ENCODE measurements at regions not wholly inside any gene's neighbourhood (a gene's known extent, or its start where the extent isn't known, plus 50 kb on each side); places are given as distances from the start of the nearest gene placed in this dataset.

DNA sequence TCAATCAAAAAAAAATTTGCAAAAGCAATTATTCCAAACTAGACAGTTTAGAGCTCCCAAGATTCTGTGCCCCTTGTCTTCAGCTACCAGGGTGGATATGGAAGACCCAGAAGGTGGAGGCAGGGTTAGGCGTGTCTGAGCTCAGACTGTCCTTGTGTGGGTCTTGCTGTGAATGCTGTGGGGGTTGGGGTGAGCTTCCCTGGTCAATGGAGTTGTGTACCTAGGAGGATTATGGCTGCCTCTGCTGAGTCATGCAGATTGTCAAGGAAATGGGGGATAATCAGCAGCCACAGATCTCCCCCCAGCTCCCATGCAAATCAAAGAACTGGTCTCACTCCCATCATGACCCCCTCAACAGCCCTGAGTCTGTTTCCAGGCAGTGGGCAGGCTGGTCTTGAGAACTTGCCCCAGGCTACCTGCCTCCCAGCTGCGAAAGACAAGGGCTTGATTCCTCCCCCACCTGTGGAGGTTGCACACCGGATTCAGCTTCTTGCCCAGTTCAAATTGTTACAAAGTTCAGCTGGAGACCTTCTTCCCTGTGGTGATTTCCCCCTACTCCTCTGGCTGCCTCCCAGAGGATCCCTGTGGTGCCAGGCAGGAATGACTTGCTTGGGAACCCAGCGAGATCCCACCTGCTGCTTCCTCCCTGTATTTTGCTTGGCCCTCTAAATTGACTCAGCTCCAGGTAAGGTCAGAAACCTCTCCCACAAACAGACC lies 77.0 kb downstream of the RAD51AP2 start:
- POLR2A ChIA-PET, result no interaction called here

DNA sequence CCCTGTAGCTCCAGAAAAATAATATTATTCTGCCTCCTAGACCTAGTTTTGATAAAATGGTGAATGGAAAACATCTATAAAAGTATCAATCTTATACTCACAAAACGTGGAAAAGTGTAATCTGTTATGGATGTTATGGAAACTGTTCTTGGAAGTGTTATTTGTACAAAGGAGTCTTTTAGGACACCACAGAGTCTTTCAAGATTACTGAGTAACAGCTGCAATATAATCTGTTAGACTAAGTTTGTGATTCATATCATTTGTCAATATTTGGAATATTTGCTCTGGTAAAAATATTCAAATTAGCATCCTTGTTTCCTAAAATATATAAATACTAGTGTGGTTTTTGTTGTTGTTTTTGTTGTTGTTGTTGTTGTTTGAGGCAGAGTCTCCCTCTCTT lies 87.9 kb downstream of the RAD51AP2 start:
- no peak for DNase-seq (ENCODE audit: low read depth)
- TF ChIP-seq, protein P1, sequence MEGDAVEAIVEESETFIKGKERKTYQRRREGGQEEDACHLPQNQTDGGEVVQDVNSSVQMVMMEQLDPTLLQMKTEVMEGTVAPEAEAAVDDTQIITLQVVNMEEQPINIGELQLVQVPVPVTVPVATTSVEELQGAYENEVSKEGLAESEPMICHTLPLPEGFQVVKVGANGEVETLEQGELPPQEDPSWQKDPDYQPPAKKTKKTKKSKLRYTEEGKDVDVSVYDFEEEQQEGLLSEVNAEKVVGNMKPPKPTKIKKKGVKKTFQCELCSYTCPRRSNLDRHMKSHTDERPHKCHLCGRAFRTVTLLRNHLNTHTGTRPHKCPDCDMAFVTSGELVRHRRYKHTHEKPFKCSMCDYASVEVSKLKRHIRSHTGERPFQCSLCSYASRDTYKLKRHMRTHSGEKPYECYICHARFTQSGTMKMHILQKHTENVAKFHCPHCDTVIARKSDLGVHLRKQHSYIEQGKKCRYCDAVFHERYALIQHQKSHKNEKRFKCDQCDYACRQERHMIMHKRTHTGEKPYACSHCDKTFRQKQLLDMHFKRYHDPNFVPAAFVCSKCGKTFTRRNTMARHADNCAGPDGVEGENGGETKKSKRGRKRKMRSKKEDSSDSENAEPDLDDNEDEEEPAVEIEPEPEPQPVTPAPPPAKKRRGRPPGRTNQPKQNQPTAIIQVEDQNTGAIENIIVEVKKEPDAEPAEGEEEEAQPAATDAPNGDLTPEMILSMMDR (IDR thresholded peaks at IDR 0.05; ENCODE audit: insufficient read depth, low read depth, low read length), result no peak
- CTCF ChIA-PET, result no interaction called here
- Histone ChIP-seq H3K36me3 (ENCODE audit: control insufficient read depth, insufficient read depth, low read length) (no peaks in the 10 kb centered on the region), H3K4me3 (ENCODE audit: low read depth, low read length) (no peak overlapping the region), H3K27me3 (ENCODE audit: control insufficient read depth, insufficient read depth, low read length) (no peaks in the 10 kb centered on the region)
- POLR2A ChIA-PET, result interaction anchor here (0.9 kb wide), 1 partner anchor 14 kb away, joined by 3 read pairs; no protein-coding TSS in a partner anchor

More for the DNA sequence above, 77.0 kb downstream of the RAD51AP2 start:
- TF ChIP-seq, protein P1 (IDR thresholded peaks at IDR 0.05; ENCODE audit: insufficient read depth, low read depth, low read length), result no peak
- Histone ChIP-seq H3K4me3 (ENCODE audit: low read depth, low read length) (no peak overlapping the region), H3K27me3 (ENCODE audit: control insufficient read depth, insufficient read depth, low read length) (no peaks in the 10 kb centered on the region), H3K36me3 (ENCODE audit: control insufficient read depth, insufficient read depth, low read length) (no peaks in the 10 kb centered on the region)
- CTCF ChIA-PET, result no interaction called here
- DNase-seq (ENCODE audit: low read depth), result no peak

DNA sequence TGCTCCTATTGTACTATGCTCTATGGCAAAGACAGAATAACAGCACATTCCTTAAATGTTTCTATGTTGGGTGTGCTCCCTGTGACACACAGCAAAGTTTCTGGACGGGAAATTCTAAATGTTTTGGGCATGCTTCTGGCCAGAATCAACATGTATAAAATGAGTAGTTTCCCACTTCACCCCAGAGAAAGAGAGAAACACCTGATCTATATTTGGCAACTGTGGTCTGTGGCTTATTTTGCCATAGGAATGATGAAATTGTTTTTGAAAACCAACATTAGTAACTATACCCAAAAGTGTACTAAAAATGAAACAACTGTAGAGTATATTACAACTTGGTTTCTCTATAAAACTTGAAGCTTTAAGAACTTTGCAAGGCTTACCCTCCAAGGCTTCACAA lies 89.1 kb downstream of the RAD51AP2 start:
- ChIA-PET CTCF (no interaction called here), POLR2A (interaction anchor here (0.9 kb wide), 1 partner anchor 12 kb away, joined by 3 read pairs; no protein-coding TSS in a partner anchor)
- Histone ChIP-seq H3K27me3 (ENCODE audit: control insufficient read depth, insufficient read depth, low read length) (no peaks in the 10 kb centered on the region), H3K4me3 (ENCODE audit: low read depth, low read length) (no peak overlapping the region), H3K36me3 (ENCODE audit: control insufficient read depth, insufficient read depth, low read length) (no peaks in the 10 kb centered on the region)
- TF ChIP-seq, protein P1 (IDR thresholded peaks at IDR 0.05; ENCODE audit: insufficient read depth, low read depth, low read length), result no peak
- no peak for DNase-seq (ENCODE audit: low read depth)

DNA sequence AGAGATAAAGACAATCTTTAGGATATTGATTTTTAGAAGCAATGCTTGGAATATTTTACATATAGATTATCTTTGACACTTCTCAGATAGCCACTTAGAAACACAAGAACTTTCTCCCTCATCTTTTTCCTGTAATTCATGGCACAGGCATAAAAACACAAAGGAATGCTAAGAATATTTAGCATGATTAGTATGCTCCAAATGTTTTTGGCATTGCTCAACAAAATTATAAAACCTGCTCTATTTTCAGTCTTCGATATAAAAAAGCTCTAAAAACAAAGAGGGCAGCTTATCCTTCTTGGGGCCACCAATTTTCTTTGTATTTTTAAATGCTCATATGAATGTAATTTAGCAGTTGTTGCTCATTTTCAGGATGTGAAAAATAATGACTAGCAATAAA lies 90.8 kb downstream of the RAD51AP2 start:
- DNase-seq (ENCODE audit: low read depth), result no peak
- Histone ChIP-seq H3K36me3 (ENCODE audit: control insufficient read depth, insufficient read depth, low read length) (no peaks in the 10 kb centered on the region), H3K4me3 (ENCODE audit: low read depth, low read length) (no peak overlapping the region), H3K27me3 (ENCODE audit: control insufficient read depth, insufficient read depth, low read length) (no peaks in the 10 kb centered on the region)
- ChIA-PET POLR2A (no interaction called here), CTCF (no interaction called here)
- TF ChIP-seq, protein P1 (IDR thresholded peaks at IDR 0.05; ENCODE audit: insufficient read depth, low read depth, low read length), result no peak

DNA sequence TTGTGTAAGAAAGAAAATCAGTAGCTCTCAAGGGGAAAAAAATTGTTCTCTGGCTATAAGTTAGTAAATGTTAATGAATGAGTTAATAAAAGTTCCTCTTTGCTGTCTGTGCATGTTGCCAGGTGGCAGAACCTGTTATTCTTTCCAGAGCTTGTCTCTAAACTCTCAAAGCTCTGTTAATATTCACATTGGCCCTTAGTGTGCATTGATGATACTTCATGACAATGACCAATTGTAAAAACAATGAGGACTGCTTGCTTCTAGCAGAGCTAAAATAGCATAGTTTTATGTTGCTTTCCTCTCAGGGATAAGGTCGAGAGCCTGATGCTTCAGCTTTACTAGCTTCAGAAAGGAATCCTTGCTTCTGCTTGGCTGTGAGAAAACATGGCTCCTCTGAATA lies 91.5 kb downstream of the RAD51AP2 start:
- ChIA-PET CTCF (interaction anchor here (0.6 kb wide), 1 partner anchor 47 kb away, joined by 3 read pairs; no protein-coding TSS in a partner anchor), POLR2A (no interaction called here)
- Histone ChIP-seq H3K36me3 (ENCODE audit: control insufficient read depth, insufficient read depth, low read length) (no peaks in the 10 kb centered on the region), H3K27me3 (ENCODE audit: control insufficient read depth, insufficient read depth, low read length) (no peaks in the 10 kb centered on the region), H3K4me3 (ENCODE audit: low read depth, low read length) (no peak overlapping the region)
- TF ChIP-seq, protein P1 (IDR thresholded peaks at IDR 0.05; ENCODE audit: insufficient read depth, low read depth, low read length), result no peak
- no peak for DNase-seq (ENCODE audit: low read depth)

Data from BJ (cell line).